B cell (primary cell): ENCODE measurements at regions not wholly inside any gene's neighbourhood (a gene's known extent, or its start where the extent isn't known, plus 50 kb on each side); places are given as distances from the start of the nearest gene placed in this dataset.

Experiments used
- EZH2 ChIP-seq: IDR thresholded peaks from 2 replicates; pipeline ENCODE4 v1.6.1; 2012; ENCODE audit warnings: borderline replicate concordance, low read depth, mild to moderate bottlenecking, moderate library complexity, low read length; ENCODE audit not compliant: insufficient read depth, poor library complexity, severe bottlenecking
- TF ChIP-seq, protein P1 (sequence below): fragments of 200-600 bp; IDR thresholded peaks from one replicate; pipeline ENCODE4 v1.8.0; 2022; ENCODE audit warnings: antibody characterized with exemption, mild to moderate bottlenecking

DNA sequence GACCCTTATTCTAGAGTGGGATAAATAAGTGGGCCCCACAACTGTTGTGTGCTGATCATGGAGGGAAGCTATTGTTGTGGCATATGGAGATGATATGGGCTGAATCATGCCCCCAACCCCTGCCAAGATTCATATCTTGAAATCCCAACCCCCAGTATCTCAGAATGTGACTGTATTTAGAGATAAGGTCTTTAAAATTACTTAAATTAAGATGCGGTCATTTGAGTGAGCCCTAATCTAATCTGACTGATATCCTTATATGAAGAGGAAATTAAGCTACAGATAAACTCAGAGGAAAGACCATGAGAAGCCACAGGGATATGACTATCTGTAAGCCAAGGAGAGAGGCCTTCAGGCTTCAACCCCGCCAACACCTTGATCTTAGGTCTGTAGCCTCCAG, 188.3 kb upstream of the RND3 start:
- TF ChIP-seq, protein P1, sequence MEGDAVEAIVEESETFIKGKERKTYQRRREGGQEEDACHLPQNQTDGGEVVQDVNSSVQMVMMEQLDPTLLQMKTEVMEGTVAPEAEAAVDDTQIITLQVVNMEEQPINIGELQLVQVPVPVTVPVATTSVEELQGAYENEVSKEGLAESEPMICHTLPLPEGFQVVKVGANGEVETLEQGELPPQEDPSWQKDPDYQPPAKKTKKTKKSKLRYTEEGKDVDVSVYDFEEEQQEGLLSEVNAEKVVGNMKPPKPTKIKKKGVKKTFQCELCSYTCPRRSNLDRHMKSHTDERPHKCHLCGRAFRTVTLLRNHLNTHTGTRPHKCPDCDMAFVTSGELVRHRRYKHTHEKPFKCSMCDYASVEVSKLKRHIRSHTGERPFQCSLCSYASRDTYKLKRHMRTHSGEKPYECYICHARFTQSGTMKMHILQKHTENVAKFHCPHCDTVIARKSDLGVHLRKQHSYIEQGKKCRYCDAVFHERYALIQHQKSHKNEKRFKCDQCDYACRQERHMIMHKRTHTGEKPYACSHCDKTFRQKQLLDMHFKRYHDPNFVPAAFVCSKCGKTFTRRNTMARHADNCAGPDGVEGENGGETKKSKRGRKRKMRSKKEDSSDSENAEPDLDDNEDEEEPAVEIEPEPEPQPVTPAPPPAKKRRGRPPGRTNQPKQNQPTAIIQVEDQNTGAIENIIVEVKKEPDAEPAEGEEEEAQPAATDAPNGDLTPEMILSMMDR, result no peak
- TF ChIP-seq EZH2, result no peak
